ENCODE measurements at regions not wholly inside any gene's neighbourhood (a gene's known extent, or its start where the extent isn't known, plus 50 kb on each side); places are given as distances from the start of the nearest gene placed in this dataset.

- TF ChIP-seq CTCF (conservative IDR thresholded peaks at IDR 0.05; ENCODE audit: control insufficient read depth, insufficient read depth, low read depth, low read length) = no peak
- no peak overlapping the region for H3K4me3 ChIP-seq (ENCODE audit: control insufficient read depth, low read depth, low read length)
- no peak for DNase-seq (ENCODE audit: low read depth)
Measured at GRCh38 chr2:118591223-118591622, 256.2 kb downstream of the EN1 start.

GRCh38 chr2:118589721-118590120 is 257.7 kb downstream of the EN1 start:
- H3K4me3 ChIP-seq (ENCODE audit: control insufficient read depth, low read depth, low read length) = no peak overlapping the region
- no peak for DNase-seq (ENCODE audit: low read depth)
- no peak for TF ChIP-seq CTCF (conservative IDR thresholded peaks at IDR 0.05; ENCODE audit: control insufficient read depth, insufficient read depth, low read depth, low read length)

GRCh38 chr2:118588850-118589249 is 258.6 kb downstream of the EN1 start:
- no peak for TF ChIP-seq CTCF (conservative IDR thresholded peaks at IDR 0.05; ENCODE audit: control insufficient read depth, insufficient read depth, low read depth, low read length)
- no peak overlapping the region for H3K4me3 ChIP-seq (ENCODE audit: control insufficient read depth, low read depth, low read length)
- no peak for DNase-seq (ENCODE audit: low read depth)

- no peak for DNase-seq (ENCODE audit: low read depth)
- no peak for TF ChIP-seq CTCF (conservative IDR thresholded peaks at IDR 0.05; ENCODE audit: control insufficient read depth, insufficient read depth, low read depth, low read length)
- no peak overlapping the region for H3K4me3 ChIP-seq (ENCODE audit: control insufficient read depth, low read depth, low read length)
Measured at GRCh38 chr2:118586312-118586711, 261.1 kb downstream of the EN1 start.

- no peak for DNase-seq (ENCODE audit: low read depth)
- TF ChIP-seq CTCF (conservative IDR thresholded peaks at IDR 0.05; ENCODE audit: control insufficient read depth, insufficient read depth, low read depth, low read length) = no peak
- H3K4me3 ChIP-seq (ENCODE audit: control insufficient read depth, low read depth, low read length) = no peak overlapping the region
Measured at GRCh38 chr2:118584877-118585276, 262.6 kb downstream of the EN1 start.

- H3K4me3 ChIP-seq (ENCODE audit: control insufficient read depth, low read depth, low read length) = no peak overlapping the region
- no peak for TF ChIP-seq CTCF (conservative IDR thresholded peaks at IDR 0.05; ENCODE audit: control insufficient read depth, insufficient read depth, low read depth, low read length)
- DNase-seq (ENCODE audit: low read depth) = no peak
Measured at GRCh38 chr2:118584062-118584749, 263.2 kb downstream of the EN1 start.

GRCh38 chr2:118582058-118582457 is 265.4 kb downstream of the EN1 start:
- DNase-seq (ENCODE audit: low read depth) = no peak
- no peak overlapping the region for H3K4me3 ChIP-seq (ENCODE audit: control insufficient read depth, low read depth, low read length)
- TF ChIP-seq CTCF (conservative IDR thresholded peaks at IDR 0.05; ENCODE audit: control insufficient read depth, insufficient read depth, low read depth, low read length) = no peak

All from fibroblast of mammary gland (primary cell).